COLO668 (cell line): ENCODE measurements at regions not wholly inside any gene's neighbourhood (a gene's known extent, or its start where the extent isn't known, plus 50 kb on each side); places are given as distances from the start of the nearest gene placed in this dataset.
"Not testable (repeated sequence)": the region's sequence is repeated elsewhere in the genome, so short reads cannot be mapped to it uniquely, and the experiment has no call there.

Experiments used
- DNase-seq: peaks from one replicate; lab custom pipeline; 2025; ENCODE audit not compliant: unreplicated experiment; lab: John Stamatoyannopoulos, UW

DNA sequence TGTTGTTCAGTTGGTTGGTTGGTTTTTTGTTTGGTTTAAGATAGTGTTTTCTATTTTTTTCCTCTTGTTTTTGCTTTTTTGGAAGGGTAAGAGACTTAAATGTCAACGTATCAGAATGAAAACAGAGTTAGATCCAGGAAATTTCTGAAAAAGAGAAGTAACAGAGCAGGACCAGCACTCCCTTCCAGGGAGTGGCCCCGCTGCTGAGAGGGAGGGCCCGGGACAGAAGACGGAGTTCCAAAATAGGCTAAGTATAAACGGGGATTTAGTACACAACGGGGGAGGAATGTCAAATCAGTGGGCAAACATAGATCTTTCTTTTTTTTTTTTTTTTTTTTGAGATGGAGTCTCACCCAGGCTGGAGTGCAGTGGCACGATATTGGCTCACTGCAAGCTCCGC is 92.7 kb upstream of the RUFY1 start:
- DNase-seq, result no peak

DNA sequence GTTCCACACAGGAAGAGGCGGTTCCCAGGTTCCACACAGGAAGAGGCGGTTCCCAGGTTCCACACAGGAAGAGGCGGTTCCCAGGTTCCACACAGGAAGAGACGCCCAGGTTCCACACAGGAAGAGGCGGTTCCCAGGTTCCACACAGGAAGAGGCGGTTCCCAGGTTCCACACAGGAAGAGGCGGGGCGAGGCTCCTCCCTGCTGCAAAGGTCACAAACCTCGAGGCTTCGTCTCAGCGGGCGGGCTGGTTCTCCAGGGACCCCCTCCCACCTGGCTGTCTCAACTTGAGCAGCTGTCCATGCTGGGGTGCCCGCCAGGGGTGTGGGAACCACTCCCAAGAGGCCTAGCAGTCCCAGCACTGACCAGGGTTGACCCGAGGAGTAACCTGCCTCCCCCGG is 94.3 kb upstream of the RUFY1 start:
- DNase-seq, result not testable (repeated sequence)

DNA sequence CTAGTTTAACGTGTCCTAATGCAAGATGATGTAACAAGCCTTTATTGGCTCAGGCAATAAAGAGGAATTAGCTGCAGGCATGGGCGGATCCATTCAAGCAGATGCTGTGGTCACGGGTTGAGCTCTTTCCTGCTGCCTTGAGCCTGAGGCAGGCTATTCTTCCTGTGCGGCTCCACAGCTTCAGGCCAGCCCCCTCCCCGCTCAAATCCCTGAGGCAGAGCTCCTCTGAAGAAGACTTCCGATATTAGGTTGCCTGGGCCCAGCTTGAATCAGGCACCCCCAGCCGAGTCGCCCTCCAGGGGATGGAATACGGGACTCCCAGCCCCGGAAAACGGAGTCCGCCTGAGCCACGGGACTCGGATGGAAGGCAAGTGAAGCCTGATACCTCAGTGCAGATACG is 95.0 kb upstream of the RUFY1 start:
- DNase-seq, result no peak

DNA sequence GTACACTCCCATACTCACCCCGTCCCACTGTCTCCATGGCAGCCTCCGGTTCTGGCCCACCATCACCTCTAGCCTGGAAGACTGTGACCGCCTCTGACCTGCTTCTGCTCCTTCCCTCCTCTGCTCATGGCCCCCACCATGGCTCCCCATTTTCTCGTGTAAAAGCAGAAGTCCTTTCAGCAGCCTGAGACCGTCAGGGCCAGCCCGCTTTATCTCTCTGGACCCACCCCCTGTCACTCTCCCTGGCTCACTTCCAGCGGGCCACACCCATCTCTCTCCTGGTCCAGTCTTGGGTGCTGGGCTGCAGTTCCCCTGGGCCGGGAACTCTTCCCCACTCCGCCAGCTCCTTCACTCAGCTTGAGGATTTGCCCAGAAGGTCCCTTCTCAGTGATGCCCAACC is 96.0 kb upstream of the RUFY1 start:
- no peak for DNase-seq

DNA sequence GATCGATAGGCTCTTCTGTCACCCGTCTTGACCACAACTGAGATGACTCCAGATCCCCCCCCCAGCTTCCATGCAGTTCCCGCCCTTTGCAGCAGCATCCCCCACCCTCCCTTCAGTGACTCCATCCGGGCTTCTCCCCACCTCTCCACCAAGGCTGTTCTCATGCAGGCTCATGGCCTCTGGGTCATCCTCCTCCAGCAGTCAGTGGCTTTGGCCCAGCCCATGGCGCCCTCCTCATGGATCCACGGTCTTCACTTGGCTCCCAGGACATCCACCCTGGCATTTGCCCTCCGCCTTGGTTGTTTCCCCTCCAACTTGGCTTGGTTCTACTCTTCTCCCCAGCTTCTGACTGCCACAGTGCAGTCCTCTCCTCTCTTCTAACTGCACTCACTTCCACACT is 96.7 kb upstream of the RUFY1 start:
- no peak for DNase-seq

DNA sequence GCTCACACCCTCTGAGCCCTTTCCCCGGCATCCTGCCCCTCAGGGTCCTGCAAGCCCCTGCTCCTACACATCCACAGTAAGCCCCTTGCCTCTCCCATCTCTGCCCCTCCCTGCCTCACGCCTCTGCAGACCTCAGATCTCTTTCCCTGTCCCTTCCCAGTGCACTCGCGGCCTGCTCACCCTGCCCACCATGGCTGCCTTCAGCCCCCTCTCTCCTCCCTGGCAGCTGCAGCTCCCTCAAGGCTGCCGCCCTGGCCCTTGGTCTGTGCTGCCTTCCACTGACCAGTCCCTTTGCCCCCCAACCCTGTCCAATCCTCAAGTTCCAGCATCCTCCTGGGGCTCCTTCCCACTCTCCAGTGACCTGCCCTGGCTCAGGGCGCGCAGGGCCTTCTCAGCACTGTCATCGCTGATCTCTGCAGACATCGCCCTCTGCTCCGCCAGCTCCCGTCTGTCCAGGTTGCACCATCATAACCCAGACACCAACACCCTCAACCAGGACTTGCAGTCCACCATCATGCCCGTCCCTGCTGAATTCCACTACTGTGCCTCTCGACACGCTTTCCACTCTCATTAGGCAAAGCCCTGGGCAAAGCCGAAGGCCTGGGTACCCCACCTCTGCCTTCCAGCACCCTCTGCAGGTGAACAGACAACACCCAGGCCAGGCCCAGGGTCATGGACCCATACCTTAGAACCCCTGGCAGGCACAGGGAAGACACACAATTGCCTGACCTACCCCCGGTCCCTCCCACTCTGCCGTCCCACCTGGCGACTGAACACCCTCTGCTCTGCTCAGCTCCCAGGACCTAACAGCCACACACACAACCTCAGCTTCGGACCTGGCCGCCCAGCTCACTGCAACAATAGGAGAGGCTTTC is 97.8 kb upstream of the RUFY1 start:
- no peak for DNase-seq

DNA sequence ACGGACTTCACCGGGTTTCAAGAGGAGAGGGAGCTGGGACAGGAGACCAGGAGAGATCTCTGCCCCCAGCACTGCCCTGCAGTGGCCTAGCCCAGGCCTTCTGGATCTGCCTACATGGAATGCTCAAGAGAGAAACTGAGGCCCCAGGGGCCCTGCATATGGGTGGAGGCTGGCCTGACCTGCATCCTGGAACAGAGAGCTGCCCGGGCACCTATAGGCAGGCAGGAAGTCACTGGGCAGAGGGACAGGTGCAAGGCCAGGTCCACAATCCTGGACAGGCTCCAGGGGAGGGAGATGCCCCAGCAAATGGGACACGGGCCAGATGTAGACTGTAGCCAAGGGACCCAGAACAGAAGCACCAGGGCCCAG is 98.5 kb upstream of the RUFY1 start:
- no peak for DNase-seq

DNA sequence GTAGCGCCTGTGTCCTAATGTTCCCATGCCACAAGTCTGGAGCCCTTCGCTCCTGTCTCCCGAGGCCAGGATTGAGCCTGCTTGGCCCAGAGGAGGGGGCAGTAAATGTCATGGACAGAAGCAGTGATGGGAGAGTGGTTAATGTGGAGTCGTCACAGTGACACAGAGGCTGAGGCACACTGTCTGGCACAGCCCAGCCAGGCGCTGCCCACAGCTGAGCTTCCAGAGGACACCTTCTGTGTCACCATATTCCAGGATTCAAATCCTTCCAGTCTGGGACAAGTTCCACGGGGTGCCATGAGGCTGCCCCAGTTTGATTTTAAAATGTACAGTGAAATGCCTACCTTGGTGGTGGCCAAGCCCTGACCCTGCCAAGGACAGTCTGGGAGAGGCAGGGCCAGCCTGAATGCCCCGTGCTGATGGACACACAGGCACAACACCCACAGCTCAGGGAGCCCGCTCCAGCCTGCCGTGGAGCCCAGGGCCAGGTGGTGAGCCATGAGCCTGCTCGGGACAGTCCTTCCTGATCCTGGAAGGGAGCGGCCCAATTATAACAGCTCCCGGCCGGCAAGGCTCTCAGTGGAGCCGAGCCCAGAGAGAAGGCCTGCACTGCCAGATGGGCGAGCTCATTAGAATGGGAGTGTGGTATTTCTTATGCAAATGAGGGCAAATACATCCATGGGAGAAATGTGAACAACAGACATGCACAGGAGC is 99.1 kb upstream of the RUFY1 start:
- DNase-seq, result no peak

DNA sequence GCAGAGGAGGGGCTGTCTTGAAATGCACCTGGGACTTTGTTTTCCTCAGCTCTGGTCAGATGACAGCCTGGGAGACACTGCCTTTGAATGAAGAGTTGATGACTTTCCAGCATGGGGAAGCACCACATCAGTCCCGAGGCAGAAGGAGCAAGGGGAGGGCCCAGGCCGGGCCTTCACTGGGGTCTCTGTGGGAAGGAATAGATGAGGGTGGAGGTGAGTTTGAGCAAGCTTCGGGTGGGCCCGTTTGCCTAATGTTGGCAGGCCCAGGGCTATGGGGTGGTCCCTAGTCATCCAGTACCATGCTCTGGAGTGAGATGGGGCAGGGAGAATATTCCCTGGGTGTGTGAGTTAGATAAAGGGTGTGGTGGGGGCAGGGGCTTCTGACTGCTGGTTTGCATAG is 100.4 kb upstream of the RUFY1 start:
- DNase-seq, result not testable (repeated sequence)

DNA sequence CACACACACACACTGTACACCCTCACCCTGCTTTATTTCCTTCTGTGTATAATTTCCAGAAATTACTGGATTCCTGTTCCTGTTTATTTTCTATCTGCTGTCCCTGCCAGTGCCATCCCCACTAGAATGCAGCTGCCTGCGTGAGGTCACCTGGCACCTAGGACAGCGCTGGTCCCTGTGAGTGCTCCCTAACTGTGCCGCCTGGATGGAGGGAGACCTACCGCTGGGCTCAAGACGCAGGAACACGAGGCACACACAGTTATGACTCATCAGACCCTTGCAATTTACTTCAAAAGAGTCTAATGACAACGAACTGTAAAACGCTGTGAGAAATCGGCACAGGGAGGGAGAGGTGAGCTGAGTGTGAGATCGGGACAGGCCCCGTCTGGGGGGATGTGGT is 102.1 kb upstream of the RUFY1 start:
- DNase-seq, result not testable (repeated sequence)

DNA sequence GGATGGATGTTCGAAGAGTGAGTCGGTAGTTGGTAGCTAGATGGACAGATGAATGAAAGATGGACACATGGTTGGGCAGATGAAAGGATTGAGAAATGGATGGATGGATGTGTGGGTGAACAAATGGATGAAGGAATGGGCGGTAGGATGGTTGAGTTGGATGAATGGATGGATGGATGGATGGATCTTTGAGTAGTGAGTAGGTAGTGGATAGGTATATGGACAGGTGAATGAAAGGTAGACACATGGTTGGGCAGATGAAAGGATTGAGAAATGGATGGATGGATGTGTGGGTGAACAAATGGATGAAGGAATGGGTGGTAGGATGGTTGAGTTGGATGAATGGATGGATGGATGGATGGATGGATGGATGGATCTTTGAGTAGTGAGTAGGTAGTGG is 97.0 kb upstream of the ADAMTS2 start:
- DNase-seq, result not testable (repeated sequence)

DNA sequence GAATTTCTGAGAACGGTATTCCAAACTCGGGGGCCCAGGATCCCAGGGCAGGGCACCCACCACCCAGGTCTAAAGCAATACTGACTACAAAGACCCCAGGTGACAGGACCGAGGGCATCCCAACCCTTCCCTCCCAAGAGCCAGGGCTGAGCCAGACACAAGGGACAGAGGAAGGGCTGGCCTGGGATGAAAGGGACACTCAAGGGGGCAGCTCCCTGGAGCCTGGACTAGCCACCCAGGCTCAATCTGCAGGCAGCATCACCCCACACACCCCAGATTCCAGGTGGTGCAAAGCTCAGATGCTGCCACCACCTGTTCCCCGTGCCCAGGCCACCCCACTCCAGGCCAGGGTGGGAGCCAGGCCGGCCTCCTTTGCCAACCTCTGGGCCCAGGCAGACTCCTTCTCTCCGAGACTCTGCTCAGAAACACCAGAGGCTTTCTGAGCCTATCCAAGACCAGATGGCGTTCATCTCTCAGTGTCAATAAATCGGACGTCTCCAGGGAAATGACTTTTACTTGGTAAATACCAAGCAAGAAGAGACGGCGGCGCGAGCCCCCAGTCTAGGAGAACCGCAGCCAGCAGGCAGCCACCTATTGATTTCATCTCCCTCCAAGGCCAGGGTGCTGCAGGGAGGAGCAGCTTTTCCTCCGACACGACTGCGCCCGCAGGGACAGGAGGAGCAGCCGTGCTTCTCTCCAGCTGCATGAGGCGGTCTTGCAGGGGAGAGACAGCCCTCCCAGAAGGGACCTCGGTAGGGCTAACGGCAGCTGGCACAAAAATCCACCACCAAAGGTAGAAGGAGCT is 94.1 kb upstream of the ADAMTS2 start:
- no peak for DNase-seq

DNA sequence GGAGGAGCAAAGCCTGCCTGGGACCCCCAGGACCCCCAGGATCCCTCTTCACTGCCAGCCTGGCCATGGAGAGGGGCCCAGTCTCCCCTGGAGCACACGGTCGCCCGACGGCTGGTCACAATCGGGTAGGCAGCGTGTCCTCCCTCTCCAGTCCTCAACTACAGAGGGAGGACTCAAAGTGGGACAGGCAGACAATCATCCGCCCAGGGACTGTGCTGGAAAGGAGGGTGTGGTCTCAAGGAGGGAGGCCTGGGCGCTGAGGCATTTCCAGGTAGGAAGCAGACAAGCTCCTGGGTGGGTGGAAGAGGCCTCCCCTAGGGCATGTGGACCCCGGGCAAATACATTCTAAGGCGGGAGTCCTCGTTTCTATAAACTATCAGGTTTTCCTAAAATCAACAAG is 93.2 kb upstream of the ADAMTS2 start:
- no peak for DNase-seq

DNA sequence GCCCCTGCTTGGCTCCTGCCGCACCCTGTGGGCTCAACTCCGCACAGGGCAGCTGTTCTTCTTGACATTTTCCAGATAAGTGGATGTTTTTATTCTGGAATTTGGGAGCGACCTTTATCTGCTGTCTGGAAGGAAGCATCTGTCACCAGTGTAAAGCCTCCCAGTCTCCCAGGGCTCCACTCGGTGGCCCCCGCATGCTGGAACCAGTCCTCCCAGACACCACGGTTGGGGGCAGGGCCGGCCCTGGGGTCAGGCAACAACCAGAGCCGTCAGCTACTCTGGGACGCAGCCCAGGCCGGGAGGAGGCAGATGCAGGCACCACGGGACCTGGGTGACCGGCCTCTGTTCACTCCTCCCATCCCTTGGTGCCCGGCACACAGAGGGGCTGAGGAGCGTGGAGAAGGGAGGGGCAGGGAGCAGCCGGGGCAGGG is 92.8 kb upstream of the ADAMTS2 start:
- no peak for DNase-seq

DNA sequence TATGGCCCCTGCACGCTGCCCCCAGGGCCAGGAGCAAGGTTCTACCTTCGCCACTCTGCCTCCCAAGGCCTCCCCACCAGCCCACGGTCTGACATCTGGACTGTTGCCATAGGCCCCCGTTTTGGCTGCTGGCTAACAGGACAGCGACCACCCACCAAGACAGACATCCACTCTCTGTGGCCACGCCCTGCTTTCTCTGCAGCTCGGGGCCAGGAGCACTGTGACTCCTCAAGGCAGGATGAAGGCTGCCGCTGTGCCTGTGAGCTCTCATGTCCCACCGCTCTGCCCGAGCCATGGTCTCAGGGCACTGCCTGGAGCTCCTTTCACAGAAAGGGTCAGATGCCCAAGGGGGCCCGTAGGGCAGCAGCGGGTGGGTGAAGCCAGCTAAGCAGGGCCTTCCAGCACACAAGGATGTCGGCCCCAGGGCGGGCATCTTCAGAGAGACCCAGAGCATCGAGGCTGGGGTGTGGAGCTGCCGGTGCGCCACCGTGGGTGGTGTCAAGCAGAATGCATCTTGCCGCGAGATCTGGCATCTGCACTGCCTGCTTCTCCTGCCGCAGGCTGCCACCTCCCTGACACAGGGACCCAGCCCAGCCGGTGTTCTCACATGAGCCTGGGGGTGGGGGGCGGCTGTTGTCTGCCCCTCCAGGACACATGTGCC is 92.2 kb upstream of the ADAMTS2 start:
- DNase-seq, result no peak

DNA sequence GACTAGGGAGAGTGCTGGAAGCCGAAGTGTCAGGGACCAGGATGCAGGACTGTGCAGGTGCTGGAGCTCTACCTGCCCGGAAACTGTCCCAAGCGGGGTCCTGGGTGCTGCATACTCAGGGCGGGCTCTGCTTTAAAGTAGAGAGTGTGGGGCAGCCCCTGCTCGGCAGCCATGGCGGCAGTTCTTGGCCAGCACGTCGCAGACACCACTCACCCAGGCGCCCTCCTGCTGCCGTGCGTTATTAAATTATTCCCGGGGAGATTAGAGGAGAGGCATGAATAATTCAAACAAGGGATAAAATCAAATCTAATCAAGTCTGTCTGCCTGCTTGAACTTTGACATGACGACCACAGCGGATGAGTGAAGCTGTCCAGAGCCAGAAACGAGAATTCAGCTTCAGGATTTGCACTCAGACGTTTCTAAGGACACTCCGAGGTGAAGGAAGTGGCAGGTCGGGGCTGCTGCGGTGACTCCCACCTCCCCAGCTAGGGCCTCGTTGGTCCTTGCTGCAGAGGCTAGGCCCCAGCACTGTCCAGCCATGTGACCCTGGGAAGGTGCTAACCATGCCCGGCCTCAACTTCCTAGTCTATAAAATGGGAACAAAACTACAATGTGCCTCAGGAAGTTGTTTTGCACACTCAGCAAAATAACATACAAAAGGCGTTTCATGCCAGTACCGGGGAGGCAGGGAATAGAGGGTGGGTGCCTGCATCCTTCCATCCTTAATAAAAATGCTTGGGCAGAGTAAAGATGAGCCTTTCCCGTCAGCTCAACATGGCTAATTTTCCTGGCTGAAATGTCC is 91.3 kb upstream of the ADAMTS2 start:
- DNase-seq, result no peak

DNA sequence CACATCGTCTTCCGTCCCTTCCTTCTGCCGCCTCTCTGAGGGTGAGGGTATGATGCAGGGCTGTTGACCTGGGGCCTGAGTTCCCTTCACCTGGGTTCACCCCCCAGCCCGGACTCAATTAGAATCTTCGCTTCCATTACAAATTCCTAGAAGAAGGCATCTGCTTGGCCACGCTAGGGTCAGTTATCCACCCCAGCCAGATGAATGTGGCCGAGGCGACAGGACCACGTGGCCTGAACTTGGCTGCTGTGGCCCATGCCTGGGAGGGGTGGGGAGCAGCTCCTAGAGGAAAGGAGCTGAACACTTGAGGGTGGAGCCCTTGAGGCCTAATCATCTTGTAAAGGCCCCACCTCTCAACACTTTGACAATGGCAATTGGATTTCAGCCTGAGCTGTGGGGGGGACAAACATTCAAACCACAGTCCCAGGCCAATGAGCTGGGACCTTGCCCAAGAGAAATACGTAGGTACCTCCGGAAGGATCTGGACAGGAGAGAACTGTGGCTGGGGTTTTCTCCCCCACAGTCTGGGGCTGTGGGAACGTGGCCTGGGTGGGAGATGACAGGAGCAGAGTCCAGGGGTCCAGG is 90.6 kb upstream of the ADAMTS2 start:
- DNase-seq, result no peak

DNA sequence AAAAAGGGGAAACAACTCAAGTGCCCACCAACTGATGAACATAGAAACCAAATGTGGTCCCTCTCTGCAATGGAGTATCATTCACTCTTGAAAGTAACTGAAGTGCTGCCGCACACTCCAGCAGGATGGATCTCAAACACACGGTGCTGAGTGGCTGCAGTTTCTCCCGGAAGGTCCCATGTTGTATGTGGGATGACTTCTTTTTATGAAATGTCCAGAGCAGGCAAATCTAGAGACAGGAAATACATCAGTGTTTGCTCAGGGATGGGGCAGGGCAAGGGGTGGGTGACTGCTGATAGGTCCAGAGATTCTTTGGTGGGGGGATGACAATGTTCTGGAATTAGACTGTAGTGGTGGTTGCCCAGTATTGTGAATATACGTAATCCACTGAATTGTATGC is 89.9 kb upstream of the ADAMTS2 start:
- no peak for DNase-seq

DNA sequence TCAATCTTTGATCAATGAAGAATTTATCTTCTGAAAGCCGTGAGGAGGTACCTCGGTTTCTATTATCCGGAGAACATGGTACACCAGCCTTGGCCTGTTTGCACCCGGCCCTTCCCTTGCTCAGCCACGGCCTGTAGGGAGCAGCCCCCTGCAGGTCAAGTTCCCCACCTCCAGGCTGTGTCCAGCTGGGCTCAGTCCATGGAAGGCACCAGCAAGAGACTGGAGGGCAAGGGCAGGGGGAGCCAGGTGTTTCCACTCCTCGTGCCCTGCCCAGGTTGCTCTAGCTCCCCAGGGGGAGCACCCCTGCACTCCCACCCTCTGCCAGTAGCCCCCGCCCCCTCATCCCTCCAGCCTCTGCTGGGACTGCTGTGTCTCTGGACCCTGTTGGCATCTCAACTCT is 87.3 kb upstream of the ADAMTS2 start:
- DNase-seq, result no peak

DNA sequence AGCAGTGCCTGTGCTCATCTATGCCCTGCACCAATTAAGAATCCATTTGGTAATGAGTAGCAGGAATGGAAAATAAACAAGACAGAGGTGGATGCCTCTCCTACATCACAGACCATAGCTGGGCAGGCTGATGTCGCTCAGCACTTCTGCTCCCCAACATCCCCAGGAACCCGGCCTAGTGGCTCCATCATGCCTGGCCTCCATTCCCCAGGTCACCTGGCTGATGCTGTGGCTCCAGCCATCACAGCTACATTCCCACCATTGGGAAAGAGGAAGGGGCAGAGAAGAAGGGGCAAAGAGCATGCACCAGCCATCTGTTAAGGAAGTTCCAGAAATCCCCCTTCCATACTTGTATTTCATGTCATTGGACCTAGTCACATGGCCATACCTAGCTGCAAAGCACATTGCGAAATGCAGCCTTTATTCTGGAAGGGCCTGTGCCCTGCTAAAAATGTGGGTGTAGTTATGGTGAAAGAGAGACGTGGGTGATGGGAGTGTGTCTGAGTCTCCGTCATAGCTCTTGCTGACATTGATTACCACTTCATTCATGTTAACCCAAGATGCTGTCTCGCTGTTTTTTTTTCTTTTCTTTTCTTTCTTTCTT is 86.1 kb upstream of the ADAMTS2 start:
- no peak for DNase-seq
